MM.1S (cell line): ENCODE measurements at regions not wholly inside any gene's neighbourhood (a gene's known extent, or its start where the extent isn't known, plus 50 kb on each side); places are given as distances from the start of the nearest gene placed in this dataset.

ENCODE experiments used
- EZH2 ChIP-seq: fragments of 300-600 bp; sonication (generic); optimal IDR thresholded peaks from 2 replicates; pipeline ENCODE3; 2017; ENCODE audit warnings: low read depth, mild to moderate bottlenecking, antibody characterized with exemption, low read length, mixed read lengths
- EZH2phosphoT487 ChIP-seq: fragments of 300-600 bp; sonication (generic); IDR thresholded peaks from 2 replicates; pipeline ENCODE4 v1.6.1; 2018; ENCODE audit warnings: antibody characterized with exemption, low read length
- TF ChIP-seq, protein P1 (sequence below): fragments of 300-600 bp; sonication (generic); IDR thresholded peaks from 2 replicates; pipeline ENCODE4 v1.5.1; 2016; ENCODE audit warnings: antibody characterized with exemption, low read length, mixed read lengths

DNA sequence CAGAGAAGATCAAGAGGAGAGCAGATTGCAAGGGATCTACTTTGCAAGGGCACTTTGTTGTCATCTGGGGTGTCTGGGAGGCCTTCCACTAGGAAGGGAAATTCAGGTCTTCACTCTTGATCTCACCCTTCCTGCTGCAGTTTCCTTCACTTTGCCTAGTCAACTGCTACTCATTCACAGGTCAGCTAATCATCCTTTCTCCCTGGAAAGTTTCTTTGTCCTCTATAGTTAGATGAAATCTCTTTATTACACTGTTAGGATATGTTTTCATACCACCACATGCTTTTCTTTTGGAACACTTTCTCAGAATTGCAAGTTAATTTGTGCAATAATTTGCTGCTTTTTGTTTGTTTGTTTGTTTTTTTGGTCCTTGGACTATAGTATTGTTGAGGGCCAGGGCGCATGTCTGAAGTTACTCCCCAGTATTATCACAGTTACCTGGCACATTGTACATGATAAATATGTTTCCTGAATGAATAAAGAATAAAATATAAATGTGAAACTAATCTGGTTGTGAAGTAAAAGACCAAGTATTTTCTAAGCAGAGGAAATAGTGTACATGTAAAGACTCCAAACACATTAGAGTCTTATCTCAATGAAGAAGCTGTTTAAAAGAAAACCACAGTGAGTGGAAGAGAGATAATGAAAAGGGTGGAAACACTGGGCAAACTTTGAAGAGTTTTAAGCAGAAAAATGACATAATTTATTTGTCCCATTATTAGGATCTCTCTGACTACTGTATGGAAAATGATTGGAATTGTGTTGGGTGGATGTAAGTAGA, 139.9 kb upstream of the DGKB start:
- no peak for TF ChIP-seq EZH2
- TF ChIP-seq, protein P1, sequence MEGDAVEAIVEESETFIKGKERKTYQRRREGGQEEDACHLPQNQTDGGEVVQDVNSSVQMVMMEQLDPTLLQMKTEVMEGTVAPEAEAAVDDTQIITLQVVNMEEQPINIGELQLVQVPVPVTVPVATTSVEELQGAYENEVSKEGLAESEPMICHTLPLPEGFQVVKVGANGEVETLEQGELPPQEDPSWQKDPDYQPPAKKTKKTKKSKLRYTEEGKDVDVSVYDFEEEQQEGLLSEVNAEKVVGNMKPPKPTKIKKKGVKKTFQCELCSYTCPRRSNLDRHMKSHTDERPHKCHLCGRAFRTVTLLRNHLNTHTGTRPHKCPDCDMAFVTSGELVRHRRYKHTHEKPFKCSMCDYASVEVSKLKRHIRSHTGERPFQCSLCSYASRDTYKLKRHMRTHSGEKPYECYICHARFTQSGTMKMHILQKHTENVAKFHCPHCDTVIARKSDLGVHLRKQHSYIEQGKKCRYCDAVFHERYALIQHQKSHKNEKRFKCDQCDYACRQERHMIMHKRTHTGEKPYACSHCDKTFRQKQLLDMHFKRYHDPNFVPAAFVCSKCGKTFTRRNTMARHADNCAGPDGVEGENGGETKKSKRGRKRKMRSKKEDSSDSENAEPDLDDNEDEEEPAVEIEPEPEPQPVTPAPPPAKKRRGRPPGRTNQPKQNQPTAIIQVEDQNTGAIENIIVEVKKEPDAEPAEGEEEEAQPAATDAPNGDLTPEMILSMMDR, result no peak
- no peak for TF ChIP-seq EZH2phosphoT487
